Right atrium auricular region (tissue), 2 donors: ENCODE measurements at regions not wholly inside any gene's neighbourhood (a gene's known extent, or its start where the extent isn't known, plus 50 kb on each side); places are given as distances from the start of the nearest gene placed in this dataset.
A peak's percentile ranks its signal among the peaks of the same experiment; 100 is the strongest.
"Not testable (repeated sequence)": the region's sequence is repeated elsewhere in the genome, so short reads cannot be mapped to it uniquely, and the experiment has no call there.

Experiments used
- DNase-seq: peaks from one replicate; pipeline ENCODE4 v3.0.0-alpha.2; 2019; ENCODE audit warnings: low spot score
- H3K27ac ChIP-seq, 2 donors: fragments of 200-600 bp; sonication (generic); 1 replicate in 1 of 2; 2 replicates in 1 of 2; pipeline ENCODE4 v1.5.1; 2016 to 2019
- H3K27me3 ChIP-seq, 2 donors: fragments of 200-600 bp; sonication (generic); one replicate each; pipeline versions ENCODE4 v1.5.1 to v1.6.0; 2017 to 2019
- H3K36me3 ChIP-seq: fragments of 200-600 bp; sonication (generic); one replicate; pipeline ENCODE4 v1.5.1; 2016
- H3K4me1 ChIP-seq, 2 donors: fragments of 200-600 bp; sonication (generic); one replicate each; pipeline versions ENCODE4 v1.5.1 to v1.6.0; 2017 to 2019
- H3K4me3 ChIP-seq, 2 donors: fragments of 200-600 bp; sonication (generic); 1 replicate in 1 of 2; 2 replicates in 1 of 2; pipeline ENCODE4 v1.5.1; 2017 to 2019; ENCODE audit warnings: mild to moderate bottlenecking in 1 of 2, moderate library complexity in 1 of 2
- H3K9me3 ChIP-seq, 2 donors: fragments of 200-600 bp; sonication (generic); one replicate each; pipeline ENCODE4 v1.5.1; 2019
- TF ChIP-seq, protein P1 (sequence below), 2 donors: fragments of 200-600 bp; sonication (generic); IDR thresholded peaks; one replicate each; pipeline ENCODE4 v1.5.1; 2019; ENCODE audit warnings: antibody characterized with exemption in 2 of 2

DNA sequence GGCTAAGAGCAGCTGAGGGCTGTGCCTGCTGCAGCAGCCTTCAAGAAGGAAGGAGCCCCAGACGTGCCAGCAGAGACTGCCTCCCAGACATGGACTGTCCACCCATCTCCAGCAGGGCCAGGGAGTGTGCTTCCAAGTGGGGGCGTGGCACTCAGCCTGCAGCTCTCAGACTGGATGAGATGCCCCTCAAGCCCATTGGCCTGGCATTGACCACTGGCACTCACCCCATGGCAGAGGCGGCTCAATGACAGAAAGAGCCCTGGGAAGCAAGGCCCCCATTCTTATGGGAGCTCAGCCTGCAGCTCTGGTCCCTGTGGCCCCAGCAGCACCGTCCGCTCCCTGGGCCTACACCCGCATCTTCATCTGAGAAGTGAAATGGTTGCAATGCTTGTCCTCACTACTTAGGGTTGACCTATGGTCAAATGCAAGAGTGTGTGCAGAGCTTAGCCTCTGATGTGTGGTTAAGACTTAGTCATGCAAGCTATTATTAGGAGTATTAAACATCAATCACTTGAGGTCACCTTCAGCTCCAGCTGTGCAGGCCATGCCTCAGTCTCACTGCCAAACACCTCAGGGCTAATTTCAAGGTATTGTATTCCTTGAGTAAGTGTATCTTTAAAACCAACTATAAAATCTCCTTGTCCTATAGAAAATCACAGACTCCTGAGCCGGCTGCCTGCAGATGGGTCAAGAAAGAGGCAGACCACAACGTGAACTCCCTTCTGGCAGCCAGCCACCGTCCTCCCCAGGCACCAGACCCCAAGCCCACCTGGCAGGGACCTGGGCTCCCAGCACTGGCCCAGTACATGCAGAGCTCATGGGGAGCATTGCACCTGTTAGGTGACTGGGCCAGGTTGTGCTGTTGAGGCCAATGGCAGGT lies 194.8 kb downstream of the NDUFA10 start:
- TF ChIP-seq, protein P1, sequence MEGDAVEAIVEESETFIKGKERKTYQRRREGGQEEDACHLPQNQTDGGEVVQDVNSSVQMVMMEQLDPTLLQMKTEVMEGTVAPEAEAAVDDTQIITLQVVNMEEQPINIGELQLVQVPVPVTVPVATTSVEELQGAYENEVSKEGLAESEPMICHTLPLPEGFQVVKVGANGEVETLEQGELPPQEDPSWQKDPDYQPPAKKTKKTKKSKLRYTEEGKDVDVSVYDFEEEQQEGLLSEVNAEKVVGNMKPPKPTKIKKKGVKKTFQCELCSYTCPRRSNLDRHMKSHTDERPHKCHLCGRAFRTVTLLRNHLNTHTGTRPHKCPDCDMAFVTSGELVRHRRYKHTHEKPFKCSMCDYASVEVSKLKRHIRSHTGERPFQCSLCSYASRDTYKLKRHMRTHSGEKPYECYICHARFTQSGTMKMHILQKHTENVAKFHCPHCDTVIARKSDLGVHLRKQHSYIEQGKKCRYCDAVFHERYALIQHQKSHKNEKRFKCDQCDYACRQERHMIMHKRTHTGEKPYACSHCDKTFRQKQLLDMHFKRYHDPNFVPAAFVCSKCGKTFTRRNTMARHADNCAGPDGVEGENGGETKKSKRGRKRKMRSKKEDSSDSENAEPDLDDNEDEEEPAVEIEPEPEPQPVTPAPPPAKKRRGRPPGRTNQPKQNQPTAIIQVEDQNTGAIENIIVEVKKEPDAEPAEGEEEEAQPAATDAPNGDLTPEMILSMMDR (IDR thresholded peaks at IDR 0.05), result no peak
- Histone ChIP-seq H3K27me3 (no peaks in the 10 kb centered on the region), H3K4me1 (peaks cover 0 to 6% of the 10 kb centered on the region in 2 donors), H3K4me3 (no peak overlapping the region), H3K36me3 (no peaks in the 10 kb centered on the region), H3K27ac (no peak overlapping the region), H3K9me3 (no peaks in the 10 kb centered on the region)
- DNase-seq, result peak; percentile 55

DNA sequence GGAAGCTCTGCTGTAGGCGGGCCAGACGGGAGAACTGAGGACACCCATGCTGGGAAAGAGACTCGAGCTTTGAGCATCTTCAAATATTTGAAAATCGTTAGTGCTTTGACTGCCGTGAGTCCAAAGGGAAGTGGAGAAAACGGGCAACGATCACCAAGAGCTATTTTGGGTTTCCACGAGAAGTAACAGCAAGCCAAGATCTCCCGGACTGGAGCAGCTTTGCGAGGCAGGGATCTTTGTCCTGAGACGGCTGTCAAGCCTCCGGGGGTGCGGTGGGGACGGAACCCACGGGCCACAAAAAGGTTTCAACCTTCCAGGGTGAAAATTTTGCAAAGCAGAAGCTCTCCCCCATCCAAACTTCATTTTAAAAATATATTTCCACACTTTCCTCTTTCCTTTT lies 195.8 kb downstream of the NDUFA10 start:
- no peak for DNase-seq
- no peak overlapping the region for H3K4me3 ChIP-seq
- H3K27ac ChIP-seq, result no peak overlapping the region
- H3K9me3 ChIP-seq, result no peaks in the 10 kb centered on the region
- no peaks in the 10 kb centered on the region for H3K27me3 ChIP-seq
- H3K36me3 ChIP-seq, result no peaks in the 10 kb centered on the region
- peaks cover 0 to 6% of the 10 kb centered on the region in 2 donors for H3K4me1 ChIP-seq
- TF ChIP-seq, protein P1 (IDR thresholded peaks at IDR 0.05), result no peak

DNA sequence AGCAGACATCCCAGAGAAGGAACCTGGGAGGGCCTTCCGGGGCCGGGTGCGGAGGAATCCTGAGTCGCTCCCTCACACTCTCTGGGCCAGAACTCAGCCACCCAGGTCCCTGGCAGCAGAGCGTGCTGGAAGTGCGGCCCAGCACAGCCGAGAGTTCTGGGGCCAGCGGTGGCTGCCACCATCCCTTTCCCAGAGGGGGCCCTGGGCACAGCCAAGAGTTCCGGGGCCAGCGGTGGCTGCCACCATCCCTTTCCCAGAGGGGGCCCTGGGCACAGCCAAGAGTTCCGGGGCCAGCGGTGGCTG lies 196.2 kb downstream of the NDUFA10 start:
- not testable (repeated sequence) for H3K9me3 ChIP-seq, H3K27me3 ChIP-seq, H3K36me3 ChIP-seq, DNase-seq, H3K4me1 ChIP-seq, H3K4me3 ChIP-seq, H3K27ac ChIP-seq

DNA sequence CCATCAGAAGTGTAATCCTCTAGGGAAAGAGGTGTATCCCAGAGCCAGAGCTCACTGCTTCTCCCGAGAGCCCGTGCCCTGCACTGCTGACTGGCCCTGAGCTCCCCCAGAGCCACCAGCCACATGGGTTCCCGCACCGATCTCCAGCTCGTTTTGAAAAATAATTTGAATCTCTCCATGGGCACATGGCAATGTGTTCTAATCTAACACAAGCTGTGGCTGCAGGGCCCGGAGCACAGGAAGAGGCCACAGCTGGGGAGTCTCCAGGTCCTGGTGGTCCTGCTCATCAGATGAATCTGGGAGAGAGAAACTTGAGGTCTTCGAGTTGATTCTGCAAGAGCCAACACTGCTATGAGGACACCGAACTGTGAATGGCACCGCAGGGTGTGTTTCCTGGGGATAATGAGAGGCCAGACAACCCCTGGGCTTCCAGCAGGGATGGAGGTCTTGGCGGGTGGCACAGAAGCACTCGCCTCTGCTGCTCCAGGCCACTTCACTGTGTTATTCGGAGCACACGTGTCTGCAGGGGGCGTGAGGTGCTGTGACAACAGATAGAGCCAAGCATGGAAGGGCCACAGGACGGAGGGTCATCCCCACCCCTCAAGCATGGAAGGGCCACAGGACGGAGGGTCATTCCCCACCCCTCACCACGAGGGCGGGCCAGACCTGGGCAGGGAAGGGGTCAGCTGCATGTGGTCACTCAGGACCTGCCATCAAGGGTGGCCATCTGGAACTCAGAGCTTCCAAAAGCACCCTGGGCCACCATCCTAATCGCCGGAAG lies 196.8 kb downstream of the NDUFA10 start:
- no peak overlapping the region for H3K27ac ChIP-seq
- TF ChIP-seq, protein P1 (IDR thresholded peaks at IDR 0.05), result no peak
- H3K9me3 ChIP-seq, result no peaks in the 10 kb centered on the region
- peak; percentile 48 for DNase-seq
- H3K36me3 ChIP-seq, result no peaks in the 10 kb centered on the region
- H3K4me1 ChIP-seq, result peaks cover 0 to 6% of the 10 kb centered on the region in 2 donors
- no peaks in the 10 kb centered on the region for H3K27me3 ChIP-seq
- H3K4me3 ChIP-seq, result no peak overlapping the region

DNA sequence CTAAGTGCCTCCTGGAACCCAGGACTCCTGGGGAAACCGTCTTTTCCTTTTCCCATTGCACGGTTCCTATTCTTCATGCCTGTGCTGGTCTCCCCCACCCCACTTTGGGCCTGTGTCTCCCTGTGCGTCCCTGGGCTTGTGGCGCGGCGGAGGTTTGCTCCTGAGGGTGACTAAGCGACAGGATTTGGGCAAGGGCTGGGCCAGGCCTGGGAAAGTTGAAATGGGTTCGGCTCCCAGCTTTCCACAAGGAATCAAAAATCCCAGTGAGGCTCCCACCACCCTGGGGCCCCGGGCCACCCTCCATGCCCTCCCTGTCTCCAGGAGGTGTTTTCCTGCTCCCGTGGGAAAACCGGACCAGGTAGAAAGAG lies 197.6 kb downstream of the NDUFA10 start:
- no peaks in the 10 kb centered on the region for H3K27me3 ChIP-seq
- no peaks in the 10 kb centered on the region for H3K36me3 ChIP-seq
- DNase-seq, result peak; percentile 32
- TF ChIP-seq, protein P1 (IDR thresholded peaks at IDR 0.05), result no peak
- no peaks in the 10 kb centered on the region for H3K9me3 ChIP-seq
- no peak overlapping the region for H3K27ac ChIP-seq
- H3K4me3 ChIP-seq, result no peak overlapping the region
- peaks cover 0 to 6% of the 10 kb centered on the region in 2 donors for H3K4me1 ChIP-seq

DNA sequence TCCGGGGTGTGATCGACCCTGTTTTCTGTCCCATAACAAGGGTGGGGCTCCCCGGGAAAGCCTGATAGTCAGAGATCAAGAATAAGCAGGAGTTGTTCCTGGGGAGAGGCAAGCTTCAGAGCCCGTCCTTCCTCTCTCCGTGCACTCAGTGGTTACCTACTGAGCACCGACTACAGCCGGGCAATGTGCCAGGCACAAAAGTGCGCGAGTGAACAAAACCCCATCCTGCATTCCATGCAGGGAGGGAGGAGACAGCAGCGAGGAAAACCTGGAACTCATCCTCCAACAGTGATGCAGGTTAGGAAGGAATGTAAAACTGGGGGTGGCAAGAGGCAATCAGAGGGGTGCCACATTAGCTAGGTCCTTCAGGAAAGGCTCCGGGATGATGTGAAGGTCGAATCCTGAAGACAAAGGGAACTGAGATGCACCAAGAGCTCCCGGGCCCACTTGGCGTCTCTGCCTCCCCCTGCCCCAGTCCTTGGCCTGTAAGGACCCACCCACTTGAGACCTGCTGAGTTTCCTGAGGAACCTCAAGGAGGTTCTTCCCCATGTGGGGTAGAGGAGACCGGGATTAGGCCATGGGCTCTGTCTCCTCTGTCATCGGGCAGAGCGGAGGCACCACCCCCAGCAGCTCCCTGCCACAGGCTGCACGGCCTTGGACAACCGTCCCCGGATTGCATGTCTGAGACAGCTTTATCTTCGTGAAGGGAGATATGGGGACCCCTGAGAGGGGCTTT lies 198.2 kb downstream of the NDUFA10 start:
- H3K9me3 ChIP-seq, result no peaks in the 10 kb centered on the region
- TF ChIP-seq, protein P1 (IDR thresholded peaks at IDR 0.05), result no peak
- no peaks in the 10 kb centered on the region for H3K36me3 ChIP-seq
- peaks cover 0 to 6% of the 10 kb centered on the region in 2 donors for H3K4me1 ChIP-seq
- DNase-seq, result peak; percentile 36
- no peak overlapping the region for H3K27ac ChIP-seq
- H3K27me3 ChIP-seq, result no peaks in the 10 kb centered on the region
- H3K4me3 ChIP-seq, result no peak overlapping the region
